SK-N-SH treated with all-trans-retinoic acid at 6 μM for 48 hours (cell line): ENCODE measurements at regions not wholly inside any gene's neighbourhood (a gene's known extent, or its start where the extent isn't known, plus 50 kb on each side); places are given as distances from the start of the nearest gene placed in this dataset.

ENCODE experiments used
- ATAC-seq: fragments of 200-7000 bp; cut with Tn5 transposase; 3 replicates; pipeline ENCODE4 v1.9.1; 2020; ENCODE audit warnings: mild to moderate bottlenecking, moderate library complexity
- ARNTL ChIP-seq: fragments of 450-650 bp; formaldehyde crosslinking; IDR thresholded peaks from 2 replicates; pipeline ENCODE4 v1.5.0; 2020; ENCODE audit warnings: low read depth, mild to moderate bottlenecking, moderate library complexity, borderline replicate concordance
- BACH2 ChIP-seq: fragments of 250-450 bp; sonication (Bioruptor Pico); IDR thresholded peaks from 2 replicates; pipeline ENCODE4 v1.9.0; 2021; ENCODE audit warnings: mild to moderate bottlenecking, borderline replicate concordance
- CSDC2 ChIP-seq: fragments of 250-450 bp; sonication (Bioruptor Pico); IDR thresholded peaks from 2 replicates; pipeline ENCODE4 v1.5.0; 2020; ENCODE audit warnings: mild to moderate bottlenecking, moderate library complexity
- GLIS3 ChIP-seq: fragments of 250-450 bp; sonication (Bioruptor Pico); IDR thresholded peaks from 2 replicates; pipeline ENCODE4 v1.5.0; 2020; ENCODE audit warnings: mild to moderate bottlenecking, moderate library complexity
- PPARA ChIP-seq: fragments of 250-450 bp; sonication (Bioruptor Pico); IDR thresholded peaks from 2 replicates; pipeline ENCODE4 v1.5.0; 2020; ENCODE audit warnings: mild to moderate bottlenecking, borderline replicate concordance
- SNAI2 ChIP-seq: fragments of 250-450 bp; sonication (Bioruptor Pico); IDR thresholded peaks from 2 replicates; pipeline ENCODE4 v1.5.0; 2020; ENCODE audit warnings: mild to moderate bottlenecking, moderate library complexity
- TCF4 ChIP-seq: fragments of 250-450 bp; sonication (Bioruptor Pico); IDR thresholded peaks from 2 replicates; pipeline ENCODE4 v1.8.0; 2021; ENCODE audit warnings: mild to moderate bottlenecking, moderate library complexity, borderline replicate concordance
- TOX ChIP-seq: fragments of 250-450 bp; sonication (Bioruptor Pico); IDR thresholded peaks from 2 replicates; pipeline ENCODE4 v1.8.0; 2021; ENCODE audit warnings: mild to moderate bottlenecking, moderate library complexity, borderline replicate concordance
- ZC3H10 ChIP-seq: fragments of 250-450 bp; sonication (Bioruptor Pico); IDR thresholded peaks from 2 replicates; pipeline ENCODE4 v1.5.1; 2021; ENCODE audit warnings: mild to moderate bottlenecking, moderate library complexity
- ZFP3 ChIP-seq: fragments of 250-450 bp; sonication (Bioruptor Pico); IDR thresholded peaks from 2 replicates; pipeline ENCODE4 v1.5.0; 2020; ENCODE audit warnings: mild to moderate bottlenecking, moderate library complexity
- ZFP30 ChIP-seq: fragments of 450-650 bp; formaldehyde crosslinking; IDR thresholded peaks from 2 replicates; pipeline ENCODE4 v1.5.0; 2022; ENCODE audit warnings: mild to moderate bottlenecking, moderate library complexity
- ZNF70 ChIP-seq: fragments of 450-650 bp; formaldehyde crosslinking; IDR thresholded peaks from 2 replicates; pipeline ENCODE4 v1.5.0; 2020; ENCODE audit warnings: mild to moderate bottlenecking, moderate library complexity
- TF ChIP-seq, protein P1 (sequence below): fragments of 250-450 bp; sonication (Bioruptor Pico); IDR thresholded peaks from 2 replicates; pipeline ENCODE4 v1.5.0; 2020; ENCODE audit warnings: mild to moderate bottlenecking, moderate library complexity
- TF ChIP-seq, protein P2 (sequence below): fragments of 250-450 bp; sonication (Bioruptor Pico); IDR thresholded peaks from 2 replicates; pipeline ENCODE4 v1.8.0; 2020; ENCODE audit warnings: mild to moderate bottlenecking, moderate library complexity, borderline replicate concordance
- TF ChIP-seq, protein P3 (sequence below): fragments of 250-450 bp; sonication (Bioruptor Pico); IDR thresholded peaks from 2 replicates; pipeline ENCODE4 v1.5.1; 2021; ENCODE audit warnings: mild to moderate bottlenecking, moderate library complexity
- TF ChIP-seq, protein P4 (sequence below): fragments of 250-450 bp; sonication (Bioruptor Pico); IDR thresholded peaks from 2 replicates; pipeline ENCODE4 v1.8.0; 2021; ENCODE audit warnings: low read depth, mild to moderate bottlenecking, moderate library complexity, borderline replicate concordance
- TF ChIP-seq, protein P5 (sequence below): fragments of 250-450 bp; sonication (Bioruptor Pico); IDR thresholded peaks from 2 replicates; pipeline ENCODE4 v1.5.1; 2020; ENCODE audit warnings: low read depth, mild to moderate bottlenecking, moderate library complexity

DNA sequence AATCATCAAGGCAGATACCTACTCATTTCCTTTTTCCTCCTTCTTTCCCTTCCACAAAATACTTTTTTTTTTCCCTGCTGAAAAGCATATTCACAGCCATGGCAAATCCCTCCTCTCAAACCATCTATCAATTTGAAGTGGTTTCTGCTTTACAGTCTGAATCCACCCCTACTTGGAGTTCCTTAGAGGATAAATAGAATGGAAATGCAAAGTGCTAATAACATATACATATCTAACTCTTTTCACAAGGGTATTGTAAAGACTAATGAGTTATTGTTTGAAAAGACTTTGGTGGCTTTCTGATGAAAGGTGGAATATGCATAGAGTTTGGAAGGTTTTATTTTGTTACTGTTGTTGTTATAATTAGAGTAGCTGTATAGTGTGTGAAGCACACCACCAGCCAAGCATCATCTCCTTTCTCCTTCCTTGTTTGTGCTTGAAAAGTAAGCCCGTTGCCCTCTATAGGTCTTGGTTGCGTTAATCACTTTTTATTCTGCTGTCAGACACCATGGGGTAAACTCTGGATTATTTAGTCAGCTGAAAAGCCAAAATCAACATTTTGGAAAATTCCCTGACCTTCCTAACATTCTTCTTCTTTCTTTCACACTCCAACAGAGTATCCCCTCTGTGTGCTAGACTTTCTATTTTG, 2126.9 kb upstream of the CELF4 start:
- ATAC-seq: no peak
- no peak for TF ChIP-seq ARNTL (CRISPR knock-in tag)
- no peak for TF ChIP-seq ZNF70
- TF ChIP-seq, protein P1, sequence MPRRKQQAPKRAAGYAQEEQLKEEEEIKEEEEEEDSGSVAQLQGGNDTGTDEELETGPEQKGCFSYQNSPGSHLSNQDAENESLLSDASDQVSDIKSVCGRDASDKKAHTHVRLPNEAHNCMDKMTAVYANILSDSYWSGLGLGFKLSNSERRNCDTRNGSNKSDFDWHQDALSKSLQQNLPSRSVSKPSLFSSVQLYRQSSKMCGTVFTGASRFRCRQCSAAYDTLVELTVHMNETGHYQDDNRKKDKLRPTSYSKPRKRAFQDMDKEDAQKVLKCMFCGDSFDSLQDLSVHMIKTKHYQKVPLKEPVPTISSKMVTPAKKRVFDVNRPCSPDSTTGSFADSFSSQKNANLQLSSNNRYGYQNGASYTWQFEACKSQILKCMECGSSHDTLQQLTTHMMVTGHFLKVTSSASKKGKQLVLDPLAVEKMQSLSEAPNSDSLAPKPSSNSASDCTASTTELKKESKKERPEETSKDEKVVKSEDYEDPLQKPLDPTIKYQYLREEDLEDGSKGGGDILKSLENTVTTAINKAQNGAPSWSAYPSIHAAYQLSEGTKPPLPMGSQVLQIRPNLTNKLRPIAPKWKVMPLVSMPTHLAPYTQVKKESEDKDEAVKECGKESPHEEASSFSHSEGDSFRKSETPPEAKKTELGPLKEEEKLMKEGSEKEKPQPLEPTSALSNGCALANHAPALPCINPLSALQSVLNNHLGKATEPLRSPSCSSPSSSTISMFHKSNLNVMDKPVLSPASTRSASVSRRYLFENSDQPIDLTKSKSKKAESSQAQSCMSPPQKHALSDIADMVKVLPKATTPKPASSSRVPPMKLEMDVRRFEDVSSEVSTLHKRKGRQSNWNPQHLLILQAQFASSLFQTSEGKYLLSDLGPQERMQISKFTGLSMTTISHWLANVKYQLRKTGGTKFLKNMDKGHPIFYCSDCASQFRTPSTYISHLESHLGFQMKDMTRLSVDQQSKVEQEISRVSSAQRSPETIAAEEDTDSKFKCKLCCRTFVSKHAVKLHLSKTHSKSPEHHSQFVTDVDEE (CRISPR knock-in tag): no peak
- TF ChIP-seq, protein P2, sequence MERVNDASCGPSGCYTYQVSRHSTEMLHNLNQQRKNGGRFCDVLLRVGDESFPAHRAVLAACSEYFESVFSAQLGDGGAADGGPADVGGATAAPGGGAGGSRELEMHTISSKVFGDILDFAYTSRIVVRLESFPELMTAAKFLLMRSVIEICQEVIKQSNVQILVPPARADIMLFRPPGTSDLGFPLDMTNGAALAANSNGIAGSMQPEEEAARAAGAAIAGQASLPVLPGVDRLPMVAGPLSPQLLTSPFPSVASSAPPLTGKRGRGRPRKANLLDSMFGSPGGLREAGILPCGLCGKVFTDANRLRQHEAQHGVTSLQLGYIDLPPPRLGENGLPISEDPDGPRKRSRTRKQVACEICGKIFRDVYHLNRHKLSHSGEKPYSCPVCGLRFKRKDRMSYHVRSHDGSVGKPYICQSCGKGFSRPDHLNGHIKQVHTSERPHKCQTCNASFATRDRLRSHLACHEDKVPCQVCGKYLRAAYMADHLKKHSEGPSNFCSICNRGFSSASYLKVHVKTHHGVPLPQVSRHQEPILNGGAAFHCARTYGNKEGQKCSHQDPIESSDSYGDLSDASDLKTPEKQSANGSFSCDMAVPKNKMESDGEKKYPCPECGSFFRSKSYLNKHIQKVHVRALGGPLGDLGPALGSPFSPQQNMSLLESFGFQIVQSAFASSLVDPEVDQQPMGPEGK (CRISPR knock-in tag): no peak
- TF ChIP-seq, protein P3, sequence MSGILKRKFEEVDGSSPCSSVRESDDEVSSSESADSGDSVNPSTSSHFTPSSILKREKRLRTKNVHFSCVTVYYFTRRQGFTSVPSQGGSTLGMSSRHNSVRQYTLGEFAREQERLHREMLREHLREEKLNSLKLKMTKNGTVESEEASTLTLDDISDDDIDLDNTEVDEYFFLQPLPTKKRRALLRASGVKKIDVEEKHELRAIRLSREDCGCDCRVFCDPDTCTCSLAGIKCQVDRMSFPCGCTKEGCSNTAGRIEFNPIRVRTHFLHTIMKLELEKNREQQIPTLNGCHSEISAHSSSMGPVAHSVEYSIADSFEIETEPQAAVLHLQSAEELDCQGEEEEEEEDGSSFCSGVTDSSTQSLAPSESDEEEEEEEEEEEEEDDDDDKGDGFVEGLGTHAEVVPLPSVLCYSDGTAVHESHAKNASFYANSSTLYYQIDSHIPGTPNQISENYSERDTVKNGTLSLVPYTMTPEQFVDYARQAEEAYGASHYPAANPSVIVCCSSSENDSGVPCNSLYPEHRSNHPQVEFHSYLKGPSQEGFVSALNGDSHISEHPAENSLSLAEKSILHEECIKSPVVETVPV (CRISPR knock-in tag): no peak
- no peak for TF ChIP-seq CSDC2
- TF ChIP-seq ZC3H10 (CRISPR knock-in tag): no peak
- TF ChIP-seq PPARA (CRISPR knock-in tag): no peak
- no peak for TF ChIP-seq GLIS3 (CRISPR knock-in tag)
- TF ChIP-seq BACH2 (CRISPR knock-in tag): no peak
- no peak for TF ChIP-seq ZFP30 (CRISPR knock-in tag)
- no peak for TF ChIP-seq ZFP3 (CRISPR knock-in tag)

DNA sequence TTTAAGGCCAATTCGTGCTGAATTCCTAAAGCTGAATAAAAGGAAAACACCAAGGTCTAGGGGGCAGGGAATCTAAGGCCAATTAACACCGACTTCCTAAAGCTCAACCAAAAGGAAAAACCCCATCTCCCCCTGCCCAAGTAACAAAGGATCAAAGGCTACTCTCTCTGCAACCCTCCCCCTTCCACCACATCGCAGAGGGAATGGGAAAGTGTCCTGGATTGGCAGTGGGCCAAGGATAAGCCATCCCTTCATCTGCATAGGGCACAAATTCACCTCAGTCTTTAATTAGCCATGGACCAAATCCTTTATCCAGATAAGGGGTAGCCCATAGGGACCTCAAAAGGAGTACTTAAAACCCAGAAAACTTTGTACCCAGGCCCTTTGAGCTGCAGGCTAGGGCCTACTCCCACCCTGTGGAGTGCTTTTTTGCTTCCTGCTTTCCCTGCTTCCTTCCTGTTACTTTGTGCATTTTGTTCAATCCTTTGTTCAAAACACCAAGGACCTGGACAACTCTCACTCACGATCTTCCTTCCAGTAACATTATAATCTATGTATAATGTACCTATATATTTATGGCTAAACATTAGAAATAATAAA, 2119.8 kb upstream of the CELF4 start:
- TF ChIP-seq, protein P2 (CRISPR knock-in tag): no peak
- no peak for TF ChIP-seq TCF4 (CRISPR knock-in tag)
- no peak for TF ChIP-seq TOX (CRISPR knock-in tag)
- TF ChIP-seq, protein P1 (CRISPR knock-in tag): no peak
- no peak for TF ChIP-seq ZFP3 (CRISPR knock-in tag)
- TF ChIP-seq, protein P3 (CRISPR knock-in tag): no peak
- ATAC-seq: no peak

DNA sequence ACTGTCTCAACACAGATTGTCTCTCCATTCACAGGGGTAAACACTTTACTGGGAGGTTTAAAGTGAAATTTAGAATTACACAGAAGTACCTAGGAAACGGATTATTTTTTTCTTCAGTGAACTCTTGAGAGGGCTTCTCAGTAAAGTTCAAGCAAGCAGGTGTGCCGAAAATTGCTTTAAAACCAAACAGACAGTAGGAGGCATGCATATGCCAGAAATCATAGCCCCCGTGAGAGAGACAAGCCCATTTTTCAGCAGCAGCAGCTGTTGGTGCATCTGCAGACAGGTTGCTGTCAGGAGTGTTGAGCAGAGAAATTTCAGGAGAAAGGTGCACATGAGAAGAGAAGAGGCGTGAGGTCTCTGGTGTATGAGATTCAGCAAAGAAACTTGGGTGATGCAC, 2115.5 kb upstream of the CELF4 start:
- no peak for ATAC-seq
- TF ChIP-seq SNAI2 (CRISPR knock-in tag): no peak
- TF ChIP-seq ZNF70: no peak
- TF ChIP-seq, protein P4, sequence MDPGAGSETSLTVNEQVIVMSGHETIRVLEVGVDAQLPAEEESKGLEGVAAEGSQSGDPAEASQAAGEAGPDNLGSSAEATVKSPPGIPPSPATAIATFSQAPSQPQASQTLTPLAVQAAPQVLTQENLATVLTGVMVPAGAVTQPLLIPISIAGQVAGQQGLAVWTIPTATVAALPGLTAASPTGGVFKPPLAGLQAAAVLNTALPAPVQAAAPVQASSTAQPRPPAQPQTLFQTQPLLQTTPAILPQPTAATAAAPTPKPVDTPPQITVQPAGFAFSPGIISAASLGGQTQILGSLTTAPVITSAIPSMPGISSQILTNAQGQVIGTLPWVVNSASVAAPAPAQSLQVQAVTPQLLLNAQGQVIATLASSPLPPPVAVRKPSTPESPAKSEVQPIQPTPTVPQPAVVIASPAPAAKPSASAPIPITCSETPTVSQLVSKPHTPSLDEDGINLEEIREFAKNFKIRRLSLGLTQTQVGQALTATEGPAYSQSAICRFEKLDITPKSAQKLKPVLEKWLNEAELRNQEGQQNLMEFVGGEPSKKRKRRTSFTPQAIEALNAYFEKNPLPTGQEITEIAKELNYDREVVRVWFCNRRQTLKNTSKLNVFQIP (CRISPR knock-in tag): no peak
- TF ChIP-seq GLIS3 (CRISPR knock-in tag): no peak
- no peak for TF ChIP-seq ZFP3 (CRISPR knock-in tag)
- TF ChIP-seq PPARA (CRISPR knock-in tag): no peak
- TF ChIP-seq, protein P5, sequence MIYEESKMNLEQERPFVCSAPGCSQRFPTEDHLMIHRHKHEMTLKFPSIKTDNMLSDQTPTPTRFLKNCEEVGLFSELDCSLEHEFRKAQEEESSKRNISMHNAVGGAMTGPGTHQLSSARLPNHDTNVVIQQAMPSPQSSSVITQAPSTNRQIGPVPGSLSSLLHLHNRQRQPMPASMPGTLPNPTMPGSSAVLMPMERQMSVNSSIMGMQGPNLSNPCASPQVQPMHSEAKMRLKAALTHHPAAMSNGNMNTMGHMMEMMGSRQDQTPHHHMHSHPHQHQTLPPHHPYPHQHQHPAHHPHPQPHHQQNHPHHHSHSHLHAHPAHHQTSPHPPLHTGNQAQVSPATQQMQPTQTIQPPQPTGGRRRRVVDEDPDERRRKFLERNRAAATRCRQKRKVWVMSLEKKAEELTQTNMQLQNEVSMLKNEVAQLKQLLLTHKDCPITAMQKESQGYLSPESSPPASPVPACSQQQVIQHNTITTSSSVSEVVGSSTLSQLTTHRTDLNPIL: no peak
